ENCODE measurements at regions not wholly inside any gene's neighbourhood (a gene's known extent, or its start where the extent isn't known, plus 50 kb on each side); places are given as distances from the start of the nearest gene placed in this dataset.

- H3K27me3 ChIP-seq, result no peaks in the 10 kb centered on the region
- no peak for TF ChIP-seq CTCF (IDR thresholded peaks at IDR 0.05)
- TF ChIP-seq POLR2A (IDR thresholded peaks at IDR 0.05), result no peak
- H3K36me3 ChIP-seq (replicated peaks in 1 of 2), result no peaks in the 10 kb centered on the region
- intact Hi-C loops (cut with DNase I), result no loop called here
- no peaks in the 10 kb centered on the region for H3K4me1 ChIP-seq (replicated peaks in 1 of 2)
- H3K4me3 ChIP-seq, result no peak overlapping the region
- WGBS, 4 donors, result 45 to 69% (median 59%) methylated on average over 3 of the region's 3 CpGs
- DNase-seq, result no peak
- H3K27ac ChIP-seq, result no peak overlapping the region
- no peaks in the 10 kb centered on the region for H3K9me3 ChIP-seq (replicated peaks in 1 of 3)
Observed at GRCh38 chr1:119310301-119310700, 58.3 kb upstream of the HAO2 start.

- no peaks in the 10 kb centered on the region for H3K27me3 ChIP-seq
- no peaks in the 10 kb centered on the region for H3K9me3 ChIP-seq (replicated peaks in 1 of 3)
- no peaks in the 10 kb centered on the region for H3K36me3 ChIP-seq (replicated peaks in 1 of 2)
- DNase-seq, result no peak
- intact Hi-C loops (cut with DNase I), result no loop called here
- WGBS, 4 donors, result 80 to 85% (median 83%) methylated on average over 4 of the region's 4 CpGs
- no peaks in the 10 kb centered on the region for H3K4me1 ChIP-seq (replicated peaks in 1 of 2)
- no peak overlapping the region for H3K27ac ChIP-seq
- TF ChIP-seq POLR2A (IDR thresholded peaks at IDR 0.05) (no peak), CTCF (IDR thresholded peaks at IDR 0.05) (no peak)
- H3K4me3 ChIP-seq, result no peak overlapping the region
Observed at GRCh38 chr1:119312500-119312899, 56.1 kb upstream of the HAO2 start.

- TF ChIP-seq CTCF (IDR thresholded peaks at IDR 0.05) (no peak), POLR2A (IDR thresholded peaks at IDR 0.05) (no peak)
- no peaks in the 10 kb centered on the region for H3K9me3 ChIP-seq (replicated peaks in 1 of 3)
- intact Hi-C loops (cut with DNase I), result no loop called here
- H3K27me3 ChIP-seq, result no peaks in the 10 kb centered on the region
- no peak for DNase-seq
- H3K4me3 ChIP-seq, result no peak overlapping the region
- H3K36me3 ChIP-seq (replicated peaks in 1 of 2), result no peaks in the 10 kb centered on the region
- H3K4me1 ChIP-seq (replicated peaks in 1 of 2), result no peaks in the 10 kb centered on the region
- WGBS, 4 donors, result 86 to 92% (median 89%) methylated on average over 5 of the region's 5 CpGs
- no peak overlapping the region for H3K27ac ChIP-seq
Observed at GRCh38 chr1:119314001-119314796, 54.4 kb upstream of the HAO2 start.

- Histone ChIP-seq H3K27ac (no peak overlapping the region), H3K4me1 (replicated peaks in 1 of 2) (no peaks in the 10 kb centered on the region), H3K9me3 (replicated peaks in 1 of 3) (no peaks in the 10 kb centered on the region), H3K27me3 (no peaks in the 10 kb centered on the region), H3K36me3 (replicated peaks in 1 of 2) (no peaks in the 10 kb centered on the region), H3K4me3 (no peak overlapping the region)
- 83 to 91% (median 84%) methylated on average over 15 to 18 of the region's 18 CpGs for WGBS, 4 donors
- intact Hi-C loops (cut with DNase I), result no loop called here
- no peak for TF ChIP-seq POLR2A (IDR thresholded peaks at IDR 0.05)
- TF ChIP-seq CTCF (IDR thresholded peaks at IDR 0.05), result no peak
- no peak for DNase-seq
Observed at GRCh38 chr1:119316870-119317416, 51.6 kb upstream of the HAO2 start.
